Endothelial cell of umbilical vein (primary cell): ENCODE measurements at regions not wholly inside any gene's neighbourhood (a gene's known extent, or its start where the extent isn't known, plus 50 kb on each side); places are given as distances from the start of the nearest gene placed in this dataset.
"Not testable (repeated sequence)": the region's sequence is repeated elsewhere in the genome, so short reads cannot be mapped to it uniquely, and the experiment has no call there.

ENCODE experiments used
- CTCF ChIP-seq, 2 donors: IDR thresholded peaks; 1 replicate in 1 of 2; 2 replicates in 1 of 2; pipeline ENCODE4 v1.5.1; 2011; ENCODE audit warnings: low read length in 2 of 2, mild to moderate bottlenecking in 2 of 2, moderate library complexity in 2 of 2, control low read depth in 1 of 2, inconsistent platforms in 1 of 2, low read depth in 1 of 2; ENCODE audit not compliant: insufficient read depth in 1 of 2; ENCODE audit errors: extremely low read depth in 1 of 2
- EZH2 ChIP-seq: IDR thresholded peaks from 2 replicates; pipeline ENCODE4 v1.6.1; 2012; ENCODE audit warnings: borderline replicate concordance, low read depth, mild to moderate bottlenecking, moderate library complexity, low read length, inconsistent platforms; ENCODE audit not compliant: severe bottlenecking
- GATA2 ChIP-seq: IDR thresholded peaks from 2 replicates; pipeline ENCODE4 v1.7.0; 2011; ENCODE audit warnings: low read depth, mild to moderate bottlenecking, moderate library complexity, mixed read lengths, low read length; ENCODE audit not compliant: insufficient read length, insufficient read depth
- MAX ChIP-seq: IDR thresholded peaks from 2 replicates; pipeline ENCODE4 v1.6.1; 2011; ENCODE audit not compliant: insufficient read depth, insufficient read length
- MYC ChIP-seq: IDR thresholded peaks from one replicate; pipeline ENCODE4 v1.6.1; 2011; ENCODE audit warnings: mild to moderate bottlenecking, low read depth, low read length
- POLR2A ChIP-seq: IDR thresholded peaks from 2 replicates; pipeline ENCODE4 v1.6.1; 2012; ENCODE audit warnings: low read depth, mild to moderate bottlenecking, control low read depth, low read length
- POLR2AphosphoS5 ChIP-seq: IDR thresholded peaks from 2 replicates; pipeline ENCODE4 v1.6.1; 2012; ENCODE audit warnings: low read depth, mild to moderate bottlenecking, control low read depth, low read length, moderate library complexity; ENCODE audit not compliant: insufficient read depth

- TF ChIP-seq MAX, POLR2AphosphoS5, POLR2A, MYC, GATA2, EZH2: not testable (repeated sequence)
- TF ChIP-seq CTCF (IDR thresholded peaks at IDR 0.05; ENCODE audit: extremely low read depth in 1 of 2, insufficient read depth in 1 of 2, low read depth in 1 of 2, low read length in 2 of 2), result peak in 1 of 2 donors; percentile 6
These were observed 125.8 kb downstream of the KBTBD2 start for GRCh38 chr7:32765649-32766251.
